Upper lobe of right lung (tissue), 1 donor: ENCODE measurements at regions not wholly inside any gene's neighbourhood (a gene's known extent, or its start where the extent isn't known, plus 50 kb on each side); places are given as distances from the start of the nearest gene placed in this dataset.

Source experiments
- ATAC-seq: fragments of 200-7000 bp; cut with Tn5 transposase; one replicate; pipeline ENCODE4 v1.9.1; 2020; ENCODE audit warnings: mild to moderate bottlenecking, moderate library complexity
- DNase-seq: peaks from one replicate; pipeline ENCODE4 v3.0.0-alpha.2; 2020
- H3K27ac ChIP-seq: fragments of 200-600 bp; one replicate; pipeline ENCODE4 v1.8.0; 2022
- H3K27me3 ChIP-seq: fragments of 200-600 bp; one replicate; pipeline ENCODE4 v1.8.0; 2022; ENCODE audit warnings: mild to moderate bottlenecking
- H3K36me3 ChIP-seq: fragments of 200-600 bp; one replicate; pipeline ENCODE4 v1.8.0; 2022
- H3K4me1 ChIP-seq: fragments of 200-600 bp; one replicate; pipeline ENCODE4 v1.8.0; 2022
- H3K4me3 ChIP-seq: fragments of 200-600 bp; one replicate; pipeline ENCODE4 v1.8.0; 2022; ENCODE audit warnings: mild to moderate bottlenecking
- H3K9me3 ChIP-seq: fragments of 200-600 bp; one replicate; pipeline ENCODE4 v1.8.0; 2022
- CTCF ChIP-seq: fragments of 200-600 bp; IDR thresholded peaks from one replicate; pipeline ENCODE4 v1.8.0; 2022; ENCODE audit warnings: antibody characterized with exemption
- intact Hi-C: fragments of 100-400 bp; cut with DNase I; formaldehyde crosslinking; loops from one replicate; pipeline ENCODE4 v1.11.0; 2022
- donor health status: DM: no; HTN: yes; CAD: no; lungs with severe emphysema.

- no peak for ATAC-seq
- Histone ChIP-seq H3K9me3 (no peaks in the 10 kb centered on the region), H3K4me1 (no peaks in the 10 kb centered on the region), H3K27me3 (no peaks in the 10 kb centered on the region), H3K4me3 (no peak overlapping the region), H3K36me3 (no peaks in the 10 kb centered on the region), H3K27ac (no peak overlapping the region)
- TF ChIP-seq CTCF: no peak
- no peak for DNase-seq
- intact Hi-C loops: no loop called here
Observed at GRCh38 chr3:14057701-14058100, 67.0 kb downstream of the CHCHD4 start.

- Histone ChIP-seq H3K27me3 (no peaks in the 10 kb centered on the region), H3K4me1 (no peaks in the 10 kb centered on the region), H3K36me3 (no peaks in the 10 kb centered on the region), H3K9me3 (no peaks in the 10 kb centered on the region), H3K4me3 (no peak overlapping the region), H3K27ac (no peak overlapping the region)
- ATAC-seq: no peak
- no peak for TF ChIP-seq CTCF
- no peak for DNase-seq
- intact Hi-C loops: no loop called here
Observed at GRCh38 chr3:14047841-14048240, 76.8 kb downstream of the CHCHD4 start.

- Histone ChIP-seq H3K27me3 (no peaks in the 10 kb centered on the region), H3K4me1 (no peaks in the 10 kb centered on the region), H3K9me3 (no peaks in the 10 kb centered on the region), H3K36me3 (no peaks in the 10 kb centered on the region), H3K4me3 (no peak overlapping the region), H3K27ac (no peak overlapping the region)
- ATAC-seq (no peak), DNase-seq (no peak)
- no peak for TF ChIP-seq CTCF
- intact Hi-C loops: no loop called here
Observed at GRCh38 chr3:14047027-14047426, 77.6 kb downstream of the CHCHD4 start.

- DNase-seq (no peak), ATAC-seq (no peak)
Observed at GRCh38 chr3:14042680-14043079, 82.0 kb downstream of the CHCHD4 start.

GRCh38 chr3:14039149-14039548 lies 85.5 kb downstream of the CHCHD4 start:
- TF ChIP-seq CTCF: no peak
- H3K4me1 ChIP-seq: no peaks in the 10 kb centered on the region
- no peaks in the 10 kb centered on the region for H3K9me3 ChIP-seq
- peak overlapping the region; percentile 36 for H3K27ac ChIP-seq
- DNase-seq: no peak
- no peak for ATAC-seq
- no peak overlapping the region for H3K4me3 ChIP-seq
- intact Hi-C loops: no loop called here
- H3K36me3 ChIP-seq: no peaks in the 10 kb centered on the region
- H3K27me3 ChIP-seq: no peaks in the 10 kb centered on the region

More at GRCh38 chr3:14042680-14043079, 82.0 kb downstream of the CHCHD4 start:
- no peaks in the 10 kb centered on the region for H3K4me1 ChIP-seq
- no peaks in the 10 kb centered on the region for H3K36me3 ChIP-seq
- TF ChIP-seq CTCF: no peak
- H3K9me3 ChIP-seq: no peaks in the 10 kb centered on the region
- H3K27ac ChIP-seq: no peak overlapping the region
- H3K27me3 ChIP-seq: no peaks in the 10 kb centered on the region
- intact Hi-C loops: no loop called here
- H3K4me3 ChIP-seq: no peak overlapping the region

GRCh38 chr3:14037211-14037610 lies 87.5 kb downstream of the CHCHD4 start:
- no peak for TF ChIP-seq CTCF
- no peak overlapping the region for H3K4me3 ChIP-seq
- no peak for DNase-seq
- intact Hi-C loops: no loop called here
- H3K4me1 ChIP-seq: no peaks in the 10 kb centered on the region
- H3K27me3 ChIP-seq: no peaks in the 10 kb centered on the region
- no peaks in the 10 kb centered on the region for H3K9me3 ChIP-seq
- H3K36me3 ChIP-seq: no peaks in the 10 kb centered on the region
- ATAC-seq: no peak
- no peak overlapping the region for H3K27ac ChIP-seq
